Activated CD8-positive, alpha-beta T cell treated with anti-CD3 and anti-CD28 coated beads, Interleukin-2, amount 10 ng/mL, durations not matched to agents 7 days and 5 days (primary cell): ENCODE measurements at regions not wholly inside any gene's neighbourhood (a gene's known extent, or its start where the extent isn't known, plus 50 kb on each side); places are given as distances from the start of the nearest gene placed in this dataset.
"Not testable (repeated sequence)": the region's sequence is repeated elsewhere in the genome, so short reads cannot be mapped to it uniquely, and the experiment has no call there.

Experiments used
- ATAC-seq: fragments of 150-1000 bp; cut with Tn5 transposase; one replicate; pipeline ENCODE4 v1.10.0; 2021; ENCODE audit warnings: moderate library complexity
- CTCF ChIA-PET: fragments of 350-600 bp; sonication (Branson Sonifier 250); formaldehyde crosslinking; loops from one replicate; lab custom pipeline; 2021; ENCODE audit warnings: antibody characterized with exemption; lab: Charles Lee
- POLR2A ChIA-PET: fragments of 350-600 bp; sonication (Branson Sonifier 250); formaldehyde crosslinking; loops from one replicate; lab custom pipeline; 2021; ENCODE audit warnings: antibody characterized with exemption; lab: Charles Lee
- DNase-seq: peaks from one replicate; pipeline ENCODE4 v3.0.0-alpha.2; 2020
- H3K27ac Mint-ChIP-seq: one replicate; pipeline ENCODE4 v1.8.0; 2021; ENCODE audit warnings: mild to moderate bottlenecking, mixed read lengths
- H3K27me3 Mint-ChIP-seq: one replicate; pipeline ENCODE4 v1.8.0; 2021; ENCODE audit warnings: low read depth, mixed read lengths
- H3K36me3 Mint-ChIP-seq: one replicate; pipeline ENCODE4 v1.8.0; 2021; ENCODE audit warnings: low read depth, mixed read lengths
- H3K4me1 Mint-ChIP-seq: one replicate; pipeline ENCODE4 v1.8.0; 2021; ENCODE audit warnings: low read depth, mixed read lengths
- H3K4me3 Mint-ChIP-seq: one replicate; pipeline ENCODE4 v1.8.0; 2021; ENCODE audit warnings: mild to moderate bottlenecking, mixed read lengths
- H3K9me3 Mint-ChIP-seq: one replicate; pipeline ENCODE4 v1.8.0; 2022; ENCODE audit warnings: mixed read lengths; ENCODE audit not compliant: insufficient read depth

DNA sequence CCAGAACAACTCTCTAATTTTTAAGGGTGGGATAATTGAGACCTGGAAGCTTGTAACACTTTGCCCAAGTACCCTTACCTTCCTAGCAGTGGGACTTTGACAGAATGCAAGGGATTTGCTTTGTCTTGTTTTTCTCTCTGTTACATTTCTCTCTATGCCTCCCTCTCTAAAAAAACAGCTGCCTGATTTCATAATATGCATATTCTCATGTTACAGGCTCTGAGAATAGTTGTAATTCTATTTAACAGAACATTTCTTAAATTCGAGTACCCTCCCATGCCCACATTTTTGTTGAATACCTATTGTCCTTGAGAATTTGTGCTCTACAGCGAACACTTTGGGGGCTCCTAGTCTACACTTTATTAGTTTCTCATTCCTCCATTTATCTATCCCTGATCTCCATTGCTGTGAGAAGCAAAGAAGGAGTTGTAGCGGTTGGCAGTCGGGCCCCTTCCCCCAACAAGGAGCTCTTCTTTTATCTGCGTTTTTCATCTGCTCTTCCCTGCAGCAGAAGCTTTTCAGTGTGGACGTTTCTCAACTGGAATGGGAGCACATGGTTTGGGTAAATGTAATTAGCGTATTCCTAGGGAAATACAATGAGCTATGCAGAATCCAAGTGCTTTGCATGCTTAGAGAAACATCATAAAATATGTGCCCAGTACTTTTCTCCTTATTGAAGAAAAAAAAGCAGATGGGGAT is 117.7 kb upstream of the CCDC90B start:
- POLR2A ChIA-PET = no interaction called here
- ATAC-seq (no peak), DNase-seq (no peak)
- Mint-ChIP-seq H3K36me3 (no peaks in the 10 kb centered on the region), H3K4me3 (no peak overlapping the region), H3K9me3 (no peaks in the 10 kb centered on the region), H3K4me1 (no peaks in the 10 kb centered on the region), H3K27ac (no peak overlapping the region), H3K27me3 (no peaks in the 10 kb centered on the region)
- CTCF ChIA-PET = interaction anchor here (0.7 kb wide), 1 partner anchor 637 kb away, joined by 3 read pairs; no protein-coding TSS in a partner anchor

- DNase-seq (no peak), ATAC-seq (no peak)
- H3K9me3 Mint-ChIP-seq = no peaks in the 10 kb centered on the region
- H3K27ac Mint-ChIP-seq = no peak overlapping the region
- CTCF ChIA-PET = no interaction called here
- no peak overlapping the region for H3K4me3 Mint-ChIP-seq
- H3K36me3 Mint-ChIP-seq = no peaks in the 10 kb centered on the region
- POLR2A ChIA-PET = no interaction called here
- H3K27me3 Mint-ChIP-seq = no peaks in the 10 kb centered on the region
- no peaks in the 10 kb centered on the region for H3K4me1 Mint-ChIP-seq
These were observed 115.5 kb upstream of the CCDC90B start for GRCh38 chr11:83401506-83402225.

GRCh38 chr11:83394331-83394730 is 108.2 kb upstream of the CCDC90B start:
- ATAC-seq = no peak

GRCh38 chr11:83392556-83392955 is 106.4 kb upstream of the CCDC90B start:
- H3K9me3 Mint-ChIP-seq = no peaks in the 10 kb centered on the region
- ATAC-seq (no peak), DNase-seq (no peak)
- no peaks in the 10 kb centered on the region for H3K36me3 Mint-ChIP-seq
- H3K4me1 Mint-ChIP-seq = no peaks in the 10 kb centered on the region
- no peaks in the 10 kb centered on the region for H3K27me3 Mint-ChIP-seq
- no peak overlapping the region for H3K4me3 Mint-ChIP-seq
- ChIA-PET POLR2A (no interaction called here), CTCF (no interaction called here)
- H3K27ac Mint-ChIP-seq = no peak overlapping the region

More at GRCh38 chr11:83394331-83394730, 108.2 kb upstream of the CCDC90B start:
- DNase-seq = no peak
- ChIA-PET POLR2A (no interaction called here), CTCF (no interaction called here)
- no peaks in the 10 kb centered on the region for H3K4me1 Mint-ChIP-seq
- H3K4me3 Mint-ChIP-seq = no peak overlapping the region
- no peaks in the 10 kb centered on the region for H3K27me3 Mint-ChIP-seq
- H3K36me3 Mint-ChIP-seq = no peaks in the 10 kb centered on the region
- no peaks in the 10 kb centered on the region for H3K9me3 Mint-ChIP-seq
- H3K27ac Mint-ChIP-seq = no peak overlapping the region

DNA sequence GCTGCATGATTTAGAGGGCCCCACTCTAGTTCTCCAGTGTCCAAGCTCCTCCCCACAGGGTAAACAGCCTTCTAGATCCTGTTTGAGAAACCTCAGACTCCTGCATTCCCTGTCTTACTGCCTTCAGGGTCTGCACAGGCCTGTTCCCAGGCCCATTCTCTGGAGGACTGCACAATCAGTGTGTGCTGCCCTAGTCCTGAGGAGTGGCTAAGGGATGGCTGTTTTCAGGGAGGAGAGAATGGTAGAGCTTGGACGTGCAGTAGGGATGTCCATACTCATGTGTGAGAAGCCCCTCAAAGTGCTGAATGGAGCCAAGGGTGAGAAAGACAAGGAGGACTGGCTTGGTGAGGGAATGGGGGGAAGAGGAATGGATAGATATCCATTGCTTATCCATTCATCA is 103.8 kb upstream of the CCDC90B start:
- ChIA-PET POLR2A (no interaction called here), CTCF (no interaction called here)
- Mint-ChIP-seq H3K4me3 (no peak overlapping the region), H3K9me3 (peaks cover 10% of the 10 kb centered on the region), H3K27me3 (no peaks in the 10 kb centered on the region), H3K27ac (no peak overlapping the region), H3K4me1 (no peaks in the 10 kb centered on the region), H3K36me3 (no peaks in the 10 kb centered on the region)
- no peak for ATAC-seq
- DNase-seq = no peak

- H3K9me3 Mint-ChIP-seq, POLR2A ChIA-PET, H3K36me3 Mint-ChIP-seq: not testable (repeated sequence)
These were observed 97.7 kb upstream of the CCDC90B start for GRCh38 chr11:83383838-83384237.

GRCh38 chr11:83374311-83374710 is 88.1 kb upstream of the CCDC90B start:
- ATAC-seq (no peak), DNase-seq (no peak)
- POLR2A ChIA-PET = no interaction called here
- H3K4me3 Mint-ChIP-seq = no peak overlapping the region
- H3K27ac Mint-ChIP-seq = no peak overlapping the region
- H3K9me3 Mint-ChIP-seq = no peaks in the 10 kb centered on the region
- H3K4me1 Mint-ChIP-seq = no peaks in the 10 kb centered on the region
- H3K36me3 Mint-ChIP-seq = no peaks in the 10 kb centered on the region
- CTCF ChIA-PET = no interaction called here
- H3K27me3 Mint-ChIP-seq = peaks cover 2% of the 10 kb centered on the region

More at GRCh38 chr11:83383838-83384237, 97.7 kb upstream of the CCDC90B start:
- ATAC-seq, H3K4me3 Mint-ChIP-seq, DNase-seq, H3K27ac Mint-ChIP-seq, H3K4me1 Mint-ChIP-seq, CTCF ChIA-PET, H3K27me3 Mint-ChIP-seq: not testable (repeated sequence)

DNA sequence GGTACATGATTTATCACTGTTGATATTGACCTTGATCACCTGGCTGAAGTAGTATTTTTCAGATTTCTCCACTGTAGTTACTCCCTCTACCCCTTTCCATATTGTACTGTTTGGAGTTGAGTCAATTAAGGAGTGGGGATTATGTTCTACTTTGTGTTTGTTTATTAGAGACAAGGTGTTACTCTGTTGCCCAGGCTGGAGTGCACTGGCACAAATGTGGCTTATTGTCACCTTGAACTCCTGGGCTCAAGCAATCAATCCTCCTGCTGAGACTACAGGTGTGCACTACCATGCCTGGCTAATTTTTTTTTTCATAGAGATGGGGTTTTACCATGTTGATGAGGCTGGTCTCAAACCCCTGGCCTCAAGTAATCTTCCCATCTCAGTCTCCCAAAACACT is 85.3 kb upstream of the CCDC90B start:
- no peak overlapping the region for H3K4me3 Mint-ChIP-seq
- no peaks in the 10 kb centered on the region for H3K4me1 Mint-ChIP-seq
- CTCF ChIA-PET = no interaction called here
- peaks cover 2% of the 10 kb centered on the region for H3K27me3 Mint-ChIP-seq
- no peaks in the 10 kb centered on the region for H3K36me3 Mint-ChIP-seq
- POLR2A ChIA-PET = no interaction called here
- no peak overlapping the region for H3K27ac Mint-ChIP-seq
- peaks cover 12% of the 10 kb centered on the region for H3K9me3 Mint-ChIP-seq
- ATAC-seq (no peak), DNase-seq (no peak)

GRCh38 chr11:83367745-83368144 is 81.6 kb upstream of the CCDC90B start:
- ATAC-seq = no peak
- CTCF ChIA-PET = no interaction called here
- POLR2A ChIA-PET = no interaction called here

GRCh38 chr11:83364500-83365045 is 78.4 kb upstream of the CCDC90B start:
- Mint-ChIP-seq H3K9me3 (peaks cover 12% of the 10 kb centered on the region), H3K27ac (no peak overlapping the region), H3K36me3 (no peaks in the 10 kb centered on the region), H3K4me3 (no peak overlapping the region), H3K4me1 (no peaks in the 10 kb centered on the region), H3K27me3 (no peaks in the 10 kb centered on the region)
- POLR2A ChIA-PET = no interaction called here
- CTCF ChIA-PET = no interaction called here
- DNase-seq (no peak), ATAC-seq (no peak)

More at GRCh38 chr11:83367745-83368144, 81.6 kb upstream of the CCDC90B start:
- H3K9me3 Mint-ChIP-seq = peaks cover 12% of the 10 kb centered on the region
- H3K36me3 Mint-ChIP-seq = no peaks in the 10 kb centered on the region
- no peaks in the 10 kb centered on the region for H3K27me3 Mint-ChIP-seq
- H3K4me3 Mint-ChIP-seq = no peak overlapping the region
- no peaks in the 10 kb centered on the region for H3K4me1 Mint-ChIP-seq
- DNase-seq = no peak
- no peak overlapping the region for H3K27ac Mint-ChIP-seq

DNA sequence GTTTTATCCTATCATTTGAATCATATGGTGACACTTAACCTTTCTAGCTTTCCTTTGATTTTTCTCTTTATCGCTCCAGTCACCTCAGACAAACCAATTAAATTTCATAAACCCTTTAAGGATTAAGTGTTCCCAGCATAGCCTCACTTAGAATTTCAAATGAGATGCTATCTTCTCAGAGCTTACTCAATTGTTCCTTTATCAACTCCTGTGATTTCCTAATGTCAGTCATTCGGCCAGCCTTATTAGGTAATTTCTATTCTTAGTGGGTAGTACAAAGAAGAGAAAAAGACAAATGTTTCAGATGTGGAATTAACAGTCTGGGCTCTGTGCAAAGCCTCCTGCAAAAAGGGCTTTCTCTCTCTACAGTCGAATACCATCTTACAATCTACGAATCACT is 77.1 kb upstream of the CCDC90B start:
- DNase-seq (no peak), ATAC-seq (no peak)
- Mint-ChIP-seq H3K9me3 (peaks cover 12% of the 10 kb centered on the region), H3K27ac (no peak overlapping the region), H3K4me1 (no peaks in the 10 kb centered on the region), H3K36me3 (no peaks in the 10 kb centered on the region), H3K4me3 (no peak overlapping the region), H3K27me3 (no peaks in the 10 kb centered on the region)
- CTCF ChIA-PET = no interaction called here
- POLR2A ChIA-PET = no interaction called here

DNA sequence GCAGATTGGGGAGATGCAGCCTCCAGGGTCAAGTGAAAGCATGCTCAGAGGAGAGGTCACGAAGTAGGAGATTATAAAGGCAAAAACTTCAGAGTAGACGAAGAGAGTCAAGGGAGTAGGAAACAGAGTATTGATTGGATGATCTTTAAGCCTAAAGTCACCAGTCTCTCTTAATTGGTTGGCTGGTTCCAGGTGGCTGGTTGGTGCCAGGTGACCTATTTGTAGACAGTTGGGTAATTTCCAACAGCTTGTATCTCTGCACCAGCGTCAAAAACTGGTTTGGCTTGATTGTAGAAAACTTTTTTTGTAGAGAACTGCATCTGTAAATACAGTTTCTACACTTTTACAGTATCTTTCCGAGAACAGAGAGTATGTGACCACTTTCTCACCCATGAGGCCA is 75.7 kb upstream of the CCDC90B start:
- ATAC-seq = no peak
- no peak for DNase-seq
- CTCF ChIA-PET = no interaction called here
- Mint-ChIP-seq H3K9me3 (peaks cover under 1% of the 10 kb centered on the region), H3K27ac (no peak overlapping the region), H3K27me3 (no peaks in the 10 kb centered on the region), H3K36me3 (no peaks in the 10 kb centered on the region), H3K4me1 (no peaks in the 10 kb centered on the region), H3K4me3 (no peak overlapping the region)
- POLR2A ChIA-PET = no interaction called here
